Keratinocyte (primary cell): ENCODE measurements at regions not wholly inside any gene's neighbourhood (a gene's known extent, or its start where the extent isn't known, plus 50 kb on each side); places are given as distances from the start of the nearest gene placed in this dataset.
A peak's percentile ranks its signal among the peaks of the same experiment; 100 is the strongest.

ENCODE experiments used
- DNase-seq: peaks from one replicate; pipeline ENCODE4 v3.0.0-alpha.2; 2011; ENCODE audit warnings: low read depth, missing footprints, low spot score
- FAIRE-seq: peaks from 2 replicates; lab custom pipeline; 2011; peaks lifted over from hg19 to GRCh38; lab: Jason Lieb, UNC
- H2AFZ ChIP-seq: 2 replicates; pipeline ENCODE4 v1.6.0; 2012; ENCODE audit warnings: low read length, control low read depth, inconsistent platforms; ENCODE audit not compliant: control insufficient read depth
- H3K27ac ChIP-seq: 2 replicates; pipeline ENCODE4 v1.5.1; 2011; ENCODE audit warnings: low read length; ENCODE audit not compliant: control insufficient read depth, insufficient read depth
- H3K27me3 ChIP-seq: 3 replicates; pipeline ENCODE4 v1.6.0; 2011; ENCODE audit warnings: low read length; ENCODE audit not compliant: control insufficient read depth, insufficient read depth; ENCODE audit errors: extremely low read depth
- H3K36me3 ChIP-seq, 2 experiments: 2 replicates in 1 of 2; 3 replicates in 1 of 2; pipeline ENCODE4 v1.5.1; 2011; ENCODE audit warnings: low read length in 2 of 2, mild to moderate bottlenecking in 1 of 2; ENCODE audit not compliant: control insufficient read depth in 2 of 2, insufficient read depth in 2 of 2; ENCODE audit errors: extremely low read depth in 1 of 2
- H3K4me1 ChIP-seq: 3 replicates; pipeline ENCODE4 v1.5.1; 2011; ENCODE audit warnings: low read length; ENCODE audit not compliant: control insufficient read depth, insufficient read depth; ENCODE audit errors: extremely low read depth
- H3K4me2 ChIP-seq: 3 replicates; pipeline ENCODE4 v1.6.0; 2011; ENCODE audit warnings: low read depth, low read length; ENCODE audit not compliant: control insufficient read depth, insufficient read depth; ENCODE audit errors: extremely low read depth
- H3K4me3 ChIP-seq, 3 experiments: fragments of 200-600 bp in 1 of 3; sonication (generic) in 1 of 3; 2 replicates in 2 of 3; 3 replicates in 1 of 3; pipeline ENCODE4 v1.5.1; 2011 to 2016; ENCODE audit warnings: low read length in 3 of 3, mild to moderate bottlenecking in 3 of 3, control low read depth in 2 of 3, inconsistent platforms in 1 of 3, low read depth in 1 of 3, mixed read lengths in 1 of 3, mixed run types in 1 of 3, moderate library complexity in 1 of 3; ENCODE audit not compliant: control insufficient read depth in 2 of 3, insufficient read depth in 2 of 3; ENCODE audit errors: extremely low read depth in 1 of 3
- H3K79me2 ChIP-seq: 2 replicates; pipeline ENCODE4 v1.6.0; 2012; ENCODE audit warnings: low read length; ENCODE audit not compliant: control insufficient read depth, insufficient read depth
- H3K9ac ChIP-seq: 3 replicates; pipeline ENCODE4 v1.6.0; 2011; ENCODE audit warnings: low read length; ENCODE audit not compliant: control insufficient read depth, insufficient read depth; ENCODE audit errors: extremely low read depth
- H3K9me1 ChIP-seq: 3 replicates; pipeline ENCODE4 v1.6.0; 2011; ENCODE audit warnings: low read length; ENCODE audit not compliant: control insufficient read depth, insufficient read depth; ENCODE audit errors: extremely low read depth
- H3K9me3 ChIP-seq: 2 replicates; pipeline ENCODE4 v1.5.1; 2012; ENCODE audit warnings: low read depth, low read length; ENCODE audit not compliant: control insufficient read depth
- H4K20me1 ChIP-seq: 3 replicates; pipeline ENCODE4 v1.6.0; 2011; ENCODE audit warnings: low read length; ENCODE audit not compliant: control insufficient read depth, insufficient read depth; ENCODE audit errors: extremely low read depth
- EZH2 ChIP-seq: IDR thresholded peaks from one replicate; pipeline ENCODE4 v1.6.1; 2012; ENCODE audit warnings: inconsistent platforms, mild to moderate bottlenecking, low read length, moderate library complexity
- dilution Hi-C: fragments of 300-500 bp; cut with MboI; formaldehyde crosslinking; loops from one replicate; pipeline ENCODE4 v1.7.0; 2020; ENCODE audit warnings: low sequenced_read_pairs; ENCODE audit not compliant: extremely low pct_ligation_motif_present
- TF ChIP-seq, protein P1 (sequence below), 3 experiments: IDR thresholded peaks in 1 of 3; conservative IDR thresholded peaks in 1 of 3; optimal IDR thresholded peaks in 1 of 3; 2 replicates in 2 of 3; 3 replicates in 1 of 3; pipeline versions ENCODE3 to v1.5.1; 2011; ENCODE audit warnings: low read length in 3 of 3, mild to moderate bottlenecking in 3 of 3, moderate library complexity in 2 of 3, control low read depth in 1 of 3, inconsistent platforms in 1 of 3; ENCODE audit not compliant: insufficient read depth in 2 of 3; ENCODE audit errors: extremely low read depth in 1 of 3

DNA sequence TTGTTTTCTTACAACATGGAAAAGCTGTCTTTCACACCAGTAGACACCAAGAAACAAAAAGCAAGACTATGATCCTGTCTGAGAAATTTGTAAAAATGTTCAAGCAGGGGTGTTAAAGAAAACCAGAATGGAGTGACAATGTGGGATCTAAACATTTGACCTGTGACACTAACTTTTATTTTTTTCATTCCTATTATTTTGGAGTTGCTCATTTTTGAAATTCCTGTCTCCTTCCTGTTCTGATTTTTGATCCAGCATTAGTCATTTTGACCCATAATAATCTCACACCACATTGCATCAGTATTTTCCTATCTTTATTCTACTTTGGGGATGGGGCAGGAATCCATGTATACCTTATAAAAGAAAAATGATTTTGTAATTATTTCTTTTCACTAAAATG lies 164.2 kb downstream of the DLEU7 start:
- DNase-seq (no peak), FAIRE-seq (no peak)
- no peaks in the 10 kb centered on the region for H3K9me3 ChIP-seq
- TF ChIP-seq EZH2 = no peak
- TF ChIP-seq, protein P1, sequence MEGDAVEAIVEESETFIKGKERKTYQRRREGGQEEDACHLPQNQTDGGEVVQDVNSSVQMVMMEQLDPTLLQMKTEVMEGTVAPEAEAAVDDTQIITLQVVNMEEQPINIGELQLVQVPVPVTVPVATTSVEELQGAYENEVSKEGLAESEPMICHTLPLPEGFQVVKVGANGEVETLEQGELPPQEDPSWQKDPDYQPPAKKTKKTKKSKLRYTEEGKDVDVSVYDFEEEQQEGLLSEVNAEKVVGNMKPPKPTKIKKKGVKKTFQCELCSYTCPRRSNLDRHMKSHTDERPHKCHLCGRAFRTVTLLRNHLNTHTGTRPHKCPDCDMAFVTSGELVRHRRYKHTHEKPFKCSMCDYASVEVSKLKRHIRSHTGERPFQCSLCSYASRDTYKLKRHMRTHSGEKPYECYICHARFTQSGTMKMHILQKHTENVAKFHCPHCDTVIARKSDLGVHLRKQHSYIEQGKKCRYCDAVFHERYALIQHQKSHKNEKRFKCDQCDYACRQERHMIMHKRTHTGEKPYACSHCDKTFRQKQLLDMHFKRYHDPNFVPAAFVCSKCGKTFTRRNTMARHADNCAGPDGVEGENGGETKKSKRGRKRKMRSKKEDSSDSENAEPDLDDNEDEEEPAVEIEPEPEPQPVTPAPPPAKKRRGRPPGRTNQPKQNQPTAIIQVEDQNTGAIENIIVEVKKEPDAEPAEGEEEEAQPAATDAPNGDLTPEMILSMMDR (optimal IDR thresholded peaks at IDR 0.05 in 1 of 3, IDR thresholded peaks at IDR 0.05 in 1 of 3, conservative IDR thresholded peaks at IDR 0.05 in 1 of 3; ENCODE audit: extremely low read depth in 1 of 3, insufficient read depth in 2 of 3, low read length in 3 of 3) = no peak
- no peaks in the 10 kb centered on the region for H3K79me2 ChIP-seq
- H3K36me3 ChIP-seq = no peaks in the 10 kb centered on the region
- H3K9ac ChIP-seq = no peak overlapping the region
- no peak overlapping the region for H2AFZ ChIP-seq
- no peak overlapping the region for H3K27ac ChIP-seq
- H3K9me1 ChIP-seq = no peaks in the 10 kb centered on the region
- no peak overlapping the region for H3K4me2 ChIP-seq
- dilution Hi-C loops = no loop called here
- no peaks in the 10 kb centered on the region for H3K27me3 ChIP-seq
- no peaks in the 10 kb centered on the region for H4K20me1 ChIP-seq
- no peak overlapping the region for H3K4me3 ChIP-seq
- peaks cover 19% of the 10 kb centered on the region for H3K4me1 ChIP-seq

DNA sequence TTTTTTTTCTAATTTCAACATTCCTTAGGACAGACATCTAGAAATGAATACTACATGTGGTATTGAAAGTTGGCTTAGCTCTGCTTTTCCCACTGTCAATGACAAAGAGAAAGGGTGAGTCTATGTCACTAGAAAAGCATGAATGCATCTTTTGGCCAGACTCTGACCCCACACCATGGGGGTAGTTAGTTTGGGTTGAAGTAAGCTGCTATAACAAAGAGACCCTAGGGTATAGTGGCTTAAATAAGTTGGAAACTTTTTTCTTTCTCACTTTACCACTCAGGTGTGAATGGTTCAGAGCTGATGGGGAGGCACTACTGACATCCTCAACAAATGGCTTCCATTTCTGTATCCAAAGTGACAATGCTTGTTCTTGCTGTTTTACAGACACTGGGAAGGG lies 161.5 kb downstream of the DLEU7 start:
- Histone ChIP-seq H3K36me3 (no peaks in the 10 kb centered on the region), H3K4me3 (no peak overlapping the region), H3K27me3 (no peaks in the 10 kb centered on the region), H3K9ac (no peak overlapping the region), H3K9me1 (no peaks in the 10 kb centered on the region), H4K20me1 (no peaks in the 10 kb centered on the region), H2AFZ (no peak overlapping the region), H3K9me3 (no peaks in the 10 kb centered on the region), H3K27ac (no peak overlapping the region), H3K4me2 (no peak overlapping the region), H3K4me1 (peaks cover 13% of the 10 kb centered on the region), H3K79me2 (no peaks in the 10 kb centered on the region)
- DNase-seq (no peak), FAIRE-seq (peak; percentile 13)
- TF ChIP-seq, protein P1 (optimal IDR thresholded peaks at IDR 0.05 in 1 of 3, IDR thresholded peaks at IDR 0.05 in 1 of 3, conservative IDR thresholded peaks at IDR 0.05 in 1 of 3; ENCODE audit: extremely low read depth in 1 of 3, insufficient read depth in 2 of 3, low read length in 3 of 3) = no peak
- no peak for TF ChIP-seq EZH2
- dilution Hi-C loops = no loop called here
